Astrocyte (in vitro differentiated cells and primary cell): ENCODE measurements at regions not wholly inside any gene's neighbourhood (a gene's known extent, or its start where the extent isn't known, plus 50 kb on each side); places are given as distances from the start of the nearest gene placed in this dataset.

Experiments
- DNase-seq: peaks from one replicate; pipeline ENCODE4 v3.0.0-alpha.2; 2010; ENCODE audit warnings: low read depth
- FAIRE-seq: peaks from 2 replicates; lab custom pipeline; 2011; peaks lifted over from hg19 to GRCh38; lab: Jason Lieb, UNC
- H2AFZ ChIP-seq: 2 replicates; pipeline ENCODE4 v1.6.0; 2012; ENCODE audit warnings: low read depth, low read length, inconsistent platforms
- H3K27ac ChIP-seq: 2 replicates; pipeline ENCODE4 v1.5.1; 2011; ENCODE audit warnings: low read depth, low read length, inconsistent platforms
- H3K27me3 ChIP-seq: 2 replicates; pipeline ENCODE4 v1.6.0; 2011; ENCODE audit warnings: low read length, inconsistent platforms; ENCODE audit not compliant: insufficient read depth
- H3K36me3 ChIP-seq: 2 replicates; pipeline ENCODE4 v1.5.1; 2011; ENCODE audit warnings: low read length, inconsistent platforms; ENCODE audit not compliant: insufficient read depth
- H3K4me1 ChIP-seq: 2 replicates; pipeline ENCODE4 v1.5.1; 2011; ENCODE audit warnings: low read length, inconsistent platforms; ENCODE audit not compliant: insufficient read depth
- H3K4me2 ChIP-seq: 2 replicates; pipeline ENCODE4 v1.6.0; 2012; ENCODE audit warnings: low read length, inconsistent platforms
- H3K4me3 ChIP-seq: 2 replicates; pipeline ENCODE4 v1.5.1; 2011; ENCODE audit warnings: low read depth, mild to moderate bottlenecking, low read length, inconsistent platforms; ENCODE audit not compliant: insufficient read depth
- H3K79me2 ChIP-seq: 2 replicates; pipeline ENCODE4 v1.6.0; 2012; ENCODE audit warnings: mild to moderate bottlenecking, low read length, inconsistent platforms; ENCODE audit not compliant: insufficient read depth
- H3K9ac ChIP-seq: 2 replicates; pipeline ENCODE4 v1.6.0; 2012; ENCODE audit warnings: mild to moderate bottlenecking, low read length, inconsistent platforms
- H3K9me3 ChIP-seq: 2 replicates; pipeline ENCODE4 v1.5.1; 2012; ENCODE audit warnings: low read depth, mild to moderate bottlenecking, low read length, inconsistent platforms; ENCODE audit not compliant: insufficient read depth
- H4K20me1 ChIP-seq: 2 replicates; pipeline ENCODE4 v1.6.0; 2012; ENCODE audit warnings: low read length, inconsistent platforms; ENCODE audit not compliant: insufficient read depth
- H3K27ac Mint-ChIP-seq: one replicate; pipeline ENCODE4 v1.8.0; 2021; ENCODE audit warnings: mild to moderate bottlenecking, mixed read lengths; ENCODE audit not compliant: unreplicated experiment
- H3K27me3 Mint-ChIP-seq: one replicate; pipeline ENCODE4 v1.8.0; 2021; ENCODE audit warnings: low read depth, mixed read lengths; ENCODE audit not compliant: unreplicated experiment
- H3K36me3 Mint-ChIP-seq: one replicate; pipeline ENCODE4 v1.8.0; 2021; ENCODE audit warnings: low read depth, mixed read lengths; ENCODE audit not compliant: unreplicated experiment
- H3K4me1 Mint-ChIP-seq: one replicate; pipeline ENCODE4 v1.8.0; 2021; ENCODE audit warnings: low read depth, mixed read lengths; ENCODE audit not compliant: unreplicated experiment
- H3K4me3 Mint-ChIP-seq: one replicate; pipeline ENCODE4 v1.8.0; 2021; ENCODE audit warnings: mild to moderate bottlenecking, moderate library complexity, mixed read lengths; ENCODE audit not compliant: unreplicated experiment
- H3K9me3 Mint-ChIP-seq: one replicate; pipeline ENCODE4 v1.8.0; 2021; ENCODE audit warnings: mild to moderate bottlenecking, mixed read lengths; ENCODE audit not compliant: unreplicated experiment
- EZH2 ChIP-seq: IDR thresholded peaks from 2 replicates; pipeline ENCODE4 v1.6.1; 2012; ENCODE audit warnings: mild to moderate bottlenecking, low read length, inconsistent platforms; ENCODE audit not compliant: insufficient read depth
- TF ChIP-seq, protein P1 (sequence below): IDR thresholded peaks from 2 replicates; pipeline ENCODE4 v1.5.1; 2011; ENCODE audit warnings: low read depth, mild to moderate bottlenecking, inconsistent platforms, low read length, moderate library complexity; ENCODE audit not compliant: insufficient read depth

DNA sequence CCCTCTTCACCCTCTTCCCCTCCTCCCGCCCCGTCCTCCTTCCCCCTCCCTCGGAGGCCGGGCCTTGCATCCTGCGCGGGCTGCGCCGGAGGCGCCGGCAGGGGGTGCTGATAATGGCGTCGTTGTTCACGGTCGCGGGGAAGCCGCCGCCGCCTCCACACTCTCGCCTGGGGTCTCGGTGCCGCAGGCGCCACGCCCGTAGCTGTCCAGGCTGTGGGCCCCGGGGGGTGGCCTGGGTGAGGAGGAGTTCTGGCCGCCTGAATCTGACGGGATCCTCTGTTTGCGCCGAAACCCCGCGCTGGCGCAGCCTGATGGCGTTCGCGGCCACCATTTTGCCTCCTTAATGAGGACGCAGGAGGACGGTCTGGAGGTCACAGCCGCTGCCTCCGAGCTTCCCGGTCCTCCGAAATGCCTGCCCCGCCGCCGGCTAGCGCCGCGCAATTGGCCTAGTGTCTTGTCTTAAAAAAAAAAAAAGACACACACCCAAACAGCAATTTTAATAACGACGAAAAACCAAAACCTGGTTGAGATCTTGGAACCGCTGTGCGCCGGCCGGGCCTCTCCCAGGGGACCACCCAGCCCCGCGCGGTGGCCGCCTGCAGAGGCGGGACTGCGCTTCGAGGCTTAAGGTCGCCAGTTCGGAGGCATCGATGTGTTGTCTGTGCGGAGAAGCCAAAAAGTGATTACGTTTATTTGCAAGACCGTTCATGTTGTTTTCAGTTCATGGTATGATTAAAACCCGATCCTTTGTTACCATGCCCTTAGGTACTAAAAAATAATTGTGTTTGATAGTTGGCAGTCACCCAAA, 106.6 kb upstream of the HNRNPU start:
- H2AFZ ChIP-seq: peak overlapping the region; percentile 76
- H3K27me3 ChIP-seq: no peaks in the 10 kb centered on the region
- peaks cover 13% of the 10 kb centered on the region for H3K4me1 ChIP-seq
- no peaks in the 10 kb centered on the region for H3K9me3 ChIP-seq
- Mint-ChIP-seq H3K27ac (peak overlapping the region; percentile 99), H3K4me3 (peak overlapping the region; percentile 90), H3K9me3 (no peaks in the 10 kb centered on the region), H3K36me3 (peaks cover 2% of the 10 kb centered on the region), H3K4me1 (peaks cover 10% of the 10 kb centered on the region), H3K27me3 (no peaks in the 10 kb centered on the region)
- peak overlapping the region; percentile 98 for H3K9ac ChIP-seq
- H3K36me3 ChIP-seq: no peaks in the 10 kb centered on the region
- H3K4me2 ChIP-seq: peak overlapping the region; percentile 97
- no peak for TF ChIP-seq EZH2
- TF ChIP-seq, protein P1, sequence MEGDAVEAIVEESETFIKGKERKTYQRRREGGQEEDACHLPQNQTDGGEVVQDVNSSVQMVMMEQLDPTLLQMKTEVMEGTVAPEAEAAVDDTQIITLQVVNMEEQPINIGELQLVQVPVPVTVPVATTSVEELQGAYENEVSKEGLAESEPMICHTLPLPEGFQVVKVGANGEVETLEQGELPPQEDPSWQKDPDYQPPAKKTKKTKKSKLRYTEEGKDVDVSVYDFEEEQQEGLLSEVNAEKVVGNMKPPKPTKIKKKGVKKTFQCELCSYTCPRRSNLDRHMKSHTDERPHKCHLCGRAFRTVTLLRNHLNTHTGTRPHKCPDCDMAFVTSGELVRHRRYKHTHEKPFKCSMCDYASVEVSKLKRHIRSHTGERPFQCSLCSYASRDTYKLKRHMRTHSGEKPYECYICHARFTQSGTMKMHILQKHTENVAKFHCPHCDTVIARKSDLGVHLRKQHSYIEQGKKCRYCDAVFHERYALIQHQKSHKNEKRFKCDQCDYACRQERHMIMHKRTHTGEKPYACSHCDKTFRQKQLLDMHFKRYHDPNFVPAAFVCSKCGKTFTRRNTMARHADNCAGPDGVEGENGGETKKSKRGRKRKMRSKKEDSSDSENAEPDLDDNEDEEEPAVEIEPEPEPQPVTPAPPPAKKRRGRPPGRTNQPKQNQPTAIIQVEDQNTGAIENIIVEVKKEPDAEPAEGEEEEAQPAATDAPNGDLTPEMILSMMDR: no peak
- peak overlapping the region; percentile 97 for H3K27ac ChIP-seq
- H4K20me1 ChIP-seq: no peaks in the 10 kb centered on the region
- FAIRE-seq (no peak), DNase-seq (peak; percentile 91)
- peak overlapping the region; percentile 79 for H3K4me3 ChIP-seq
- peaks cover 5% of the 10 kb centered on the region for H3K79me2 ChIP-seq

DNA sequence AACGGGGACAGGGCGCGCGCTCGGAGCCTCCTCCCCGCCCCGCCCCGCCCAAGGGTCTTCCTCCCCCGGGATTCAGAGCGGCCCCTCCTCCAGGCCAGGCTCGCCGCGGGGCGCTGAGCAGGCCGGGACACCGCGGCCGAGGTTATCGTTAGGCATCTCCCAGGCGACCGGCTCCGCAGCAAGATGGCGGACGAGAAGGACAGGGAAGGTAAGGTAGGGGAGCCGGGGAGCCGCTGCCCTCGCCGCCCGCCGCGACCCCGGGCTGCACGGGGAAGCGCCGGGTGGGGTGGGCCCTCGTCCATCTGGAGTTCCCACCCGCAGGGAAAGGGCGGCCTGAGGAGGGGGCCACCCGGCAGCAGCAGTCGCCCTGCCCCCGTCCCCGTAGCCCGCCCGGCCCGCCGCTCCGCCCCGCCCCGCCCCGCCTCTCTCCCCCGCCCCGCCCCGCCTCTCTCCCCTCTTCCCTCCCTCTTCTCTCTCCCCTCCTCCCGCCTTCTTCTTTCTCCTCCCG, 105.9 kb upstream of the HNRNPU start:
- H3K36me3 ChIP-seq: no peaks in the 10 kb centered on the region
- H3K4me1 Mint-ChIP-seq: peaks cover 10% of the 10 kb centered on the region
- DNase-seq: peak; percentile 47
- H3K27ac ChIP-seq: peak overlapping the region; percentile 97
- peak overlapping the region; percentile 62 for H3K4me3 ChIP-seq
- H3K4me1 ChIP-seq: peaks cover 17% of the 10 kb centered on the region
- peaks cover 5% of the 10 kb centered on the region for H3K79me2 ChIP-seq
- H3K9ac ChIP-seq: peak overlapping the region; percentile 98
- TF ChIP-seq, protein P1: no peak
- TF ChIP-seq EZH2: no peak
- no peaks in the 10 kb centered on the region for H3K9me3 Mint-ChIP-seq
- peak overlapping the region; percentile 78 for H3K4me3 Mint-ChIP-seq
- H3K27me3 ChIP-seq: no peaks in the 10 kb centered on the region
- no peaks in the 10 kb centered on the region for H3K27me3 Mint-ChIP-seq
- H3K36me3 Mint-ChIP-seq: peaks cover 2% of the 10 kb centered on the region
- H3K4me2 ChIP-seq: peak overlapping the region; percentile 97
- H4K20me1 ChIP-seq: no peaks in the 10 kb centered on the region
- H3K9me3 ChIP-seq: no peaks in the 10 kb centered on the region
- no peak overlapping the region for H2AFZ ChIP-seq
- peak overlapping the region; percentile 90 for H3K27ac Mint-ChIP-seq
- FAIRE-seq: no peak
